ENCODE measurements at regions not wholly inside any gene's neighbourhood (a gene's known extent, or its start where the extent isn't known, plus 50 kb on each side); places are given as distances from the start of the nearest gene placed in this dataset.

- Histone ChIP-seq H3K4me2 (ENCODE audit: low read length) (no peak overlapping the region), H3K9me2 (ENCODE audit: insufficient read depth) (no peaks in the 10 kb centered on the region), H4K20me1 (ENCODE audit: insufficient read depth) (no peaks in the 10 kb centered on the region), H3K9me3 (ENCODE audit: control insufficient read depth in 1 of 2, insufficient read depth in 1 of 2, low read depth in 1 of 2, low read length in 2 of 2) (no peaks in the 10 kb centered on the region), H3K9ac (ENCODE audit: low read length) (no peak overlapping the region), H3K27ac (ENCODE audit: low read depth, low read length) (no peak overlapping the region), H2AFZ (ENCODE audit: low read depth, low read length, poor library complexity, severe bottlenecking) (no peak overlapping the region), H3K4me3 (replicated peaks in 1 of 2; ENCODE audit: low read depth in 1 of 2, low read length in 2 of 2) (no peak overlapping the region), H3K79me2 (ENCODE audit: insufficient read depth, low read length) (no peaks in the 10 kb centered on the region), H3K4me1 (ENCODE audit: control insufficient read depth in 1 of 2, insufficient read depth in 2 of 2, low read length in 2 of 2) (no peaks in the 10 kb centered on the region), H3K36me3 (ENCODE audit: control insufficient read depth in 1 of 2, insufficient read depth in 2 of 2, low read length in 2 of 2) (no peaks in the 10 kb centered on the region), H3K27me3 (ENCODE audit: insufficient read depth, low read length) (no peaks in the 10 kb centered on the region)
- ATAC-seq (no peak), DNase-seq (ENCODE audit: low read depth, low spot score) (no peak)
- no TSS peak for BruUV-seq (replicated peaks)
- ChIA-PET POLR2A (no interaction called here), CTCF (no interaction called here), RAD21 (ENCODE audit: low non-redundant PET in 1 of 2, low total read pairs in 2 of 2, uncharacterized antibody in 2 of 2, unreplicated experiment in 2 of 2) (no interaction called here)
- intact Hi-C loops (cut with micrococcal nuclease), result no loop called here
- no peak for TF ChIP-seq JUND (IDR thresholded peaks at IDR 0.05)
Observed at GRCh38 chr9:29230931-29231330, 1657.7 kb upstream of the C9orf72 start.

- no peak overlapping the region for H3K27ac ChIP-seq (ENCODE audit: low read depth, low read length)
- TF ChIP-seq SP1 (IDR thresholded peaks at IDR 0.05; ENCODE audit: low read depth) (no peak), SRF (IDR thresholded peaks at IDR 0.05; ENCODE audit: low read depth) (no peak), TCF7L2 (IDR thresholded peaks at IDR 0.05; ENCODE audit: borderline replicate concordance, extremely low read depth, insufficient read depth, insufficient read length) (no peak), ZNF274 (IDR thresholded peaks at IDR 0.05; ENCODE audit: low read depth, low read length) (no peak), MAX (IDR thresholded peaks at IDR 0.05) (no peak), CTCF (IDR thresholded peaks at IDR 0.05 in 2 of 3, conservative IDR thresholded peaks at IDR 0.05 in 1 of 3; ENCODE audit: borderline replicate concordance in 1 of 3, insufficient read depth in 1 of 3, low read depth in 2 of 3, low read length in 2 of 3) (no peak), POLR2AphosphoS5 (IDR thresholded peaks at IDR 0.05; ENCODE audit: low read depth, low read length) (no peak), EGR1 (IDR thresholded peaks at IDR 0.05; ENCODE audit: low read depth) (no peak), ZBTB33 (IDR thresholded peaks at IDR 0.05; ENCODE audit: extremely low read depth, insufficient replicate concordance, low read length) (no peak)
- POLR2A ChIA-PET, result no interaction called here
- intact Hi-C loops (cut with micrococcal nuclease), result no loop called here
- no peaks in the 10 kb centered on the region for H3K79me2 ChIP-seq (ENCODE audit: insufficient read depth, low read length)
- H3K4me3 ChIP-seq (replicated peaks in 1 of 2; ENCODE audit: low read depth in 1 of 2, low read length in 2 of 2), result no peak overlapping the region
- CTCF ChIA-PET, result no interaction called here
- no peaks in the 10 kb centered on the region for H3K27me3 ChIP-seq (ENCODE audit: insufficient read depth, low read length)
- no peak for ATAC-seq
- RAD21 ChIA-PET (ENCODE audit: low non-redundant PET in 1 of 2, low total read pairs in 2 of 2, uncharacterized antibody in 2 of 2, unreplicated experiment in 2 of 2), result no interaction called here
- no TSS peak for BruUV-seq (replicated peaks)
- H3K9ac ChIP-seq (ENCODE audit: low read length), result no peak overlapping the region
- no peaks in the 10 kb centered on the region for H3K4me1 ChIP-seq (ENCODE audit: control insufficient read depth in 1 of 2, insufficient read depth in 2 of 2, low read length in 2 of 2)
- H3K9me3 ChIP-seq (ENCODE audit: control insufficient read depth in 1 of 2, insufficient read depth in 1 of 2, low read depth in 1 of 2, low read length in 2 of 2), result no peaks in the 10 kb centered on the region
- H3K36me3 ChIP-seq (ENCODE audit: control insufficient read depth in 1 of 2, insufficient read depth in 2 of 2, low read length in 2 of 2), result no peaks in the 10 kb centered on the region
- no peaks in the 10 kb centered on the region for H4K20me1 ChIP-seq (ENCODE audit: insufficient read depth)
- H3K4me2 ChIP-seq (ENCODE audit: low read length), result no peak overlapping the region
- no peaks in the 10 kb centered on the region for H3K9me2 ChIP-seq (ENCODE audit: insufficient read depth)
- DNase-seq (ENCODE audit: low read depth, low spot score), result no peak
- no peak overlapping the region for H2AFZ ChIP-seq (ENCODE audit: low read depth, low read length, poor library complexity, severe bottlenecking)
Observed at GRCh38 chr9:29233193-29233592, 1659.9 kb upstream of the C9orf72 start.
